GM19035 (cell line): ENCODE measurements at regions not wholly inside any gene's neighbourhood (a gene's known extent, or its start where the extent isn't known, plus 50 kb on each side); places are given as distances from the start of the nearest gene placed in this dataset.

Experiments used
- ATAC-seq: cut with Tn5 transposase; IDR thresholded peaks from one replicate; pipeline ENCODE4 v1.9.1; 2021; ENCODE audit not compliant: unreplicated experiment

- ATAC-seq: no peak
Observed at GRCh38 chr5:107153283-107153682, 517.5 kb downstream of the EFNA5 start.

GRCh38 chr5:107149243-107150005, 521.3 kb downstream of the EFNA5 start:
- ATAC-seq: no peak

GRCh38 chr5:107147589-107147988, 523.1 kb downstream of the EFNA5 start:
- ATAC-seq: no peak

- ATAC-seq: no peak
Observed at GRCh38 chr5:107146901-107147300, 523.8 kb downstream of the EFNA5 start.

- ATAC-seq: no peak
Observed at GRCh38 chr5:107135391-107135790, 535.3 kb downstream of the EFNA5 start.

- ATAC-seq: no peak
Observed at GRCh38 chr5:107134931-107135330, 535.8 kb downstream of the EFNA5 start.

GRCh38 chr5:107129051-107129450, 541.7 kb downstream of the EFNA5 start:
- no peak for ATAC-seq

- no peak for ATAC-seq
Observed at GRCh38 chr5:107127878-107128277, 542.9 kb downstream of the EFNA5 start.

- ATAC-seq: no peak
Observed at GRCh38 chr5:107126341-107126740, 544.4 kb downstream of the EFNA5 start.

- ATAC-seq: no peak
Observed at GRCh38 chr5:107124376-107124775, 546.4 kb downstream of the EFNA5 start.

- ATAC-seq: no peak
Observed at GRCh38 chr5:107123014-107123413, 547.7 kb downstream of the EFNA5 start.

- ATAC-seq: no peak
Observed at GRCh38 chr5:107121793-107122519, 548.8 kb downstream of the EFNA5 start.

- ATAC-seq: no peak
Observed at GRCh38 chr5:107119656-107120055, 551.1 kb downstream of the EFNA5 start.

- ATAC-seq: no peak
Observed at GRCh38 chr5:107118184-107119019, 552.3 kb downstream of the EFNA5 start.

GRCh38 chr5:107112216-107112615, 558.5 kb downstream of the EFNA5 start:
- ATAC-seq: no peak

- peak; percentile 88 for ATAC-seq
Observed at GRCh38 chr5:107104040-107104995, 566.4 kb downstream of the EFNA5 start.

GRCh38 chr5:107103522-107103921, 567.2 kb downstream of the EFNA5 start:
- ATAC-seq: no peak

GRCh38 chr5:107100121-107100520, 570.6 kb downstream of the EFNA5 start:
- ATAC-seq: no peak

GRCh38 chr5:107099506-107099905, 571.2 kb downstream of the EFNA5 start:
- ATAC-seq: no peak

GRCh38 chr5:107092695-107093094, 578.0 kb downstream of the EFNA5 start:
- no peak for ATAC-seq
